Cerebellar cortex (tissue), 1 donor: ENCODE measurements at regions not wholly inside any gene's neighbourhood (a gene's known extent, or its start where the extent isn't known, plus 50 kb on each side); places are given as distances from the start of the nearest gene placed in this dataset.

Experiments
- DNase-seq: peaks from one replicate; pipeline ENCODE4 v3.0.0-alpha.2; 2015; ENCODE audit warnings: low spot score

- DNase-seq: no peak
Observed at GRCh38 chr15:77791941-77792340, 159.2 kb upstream of the LINGO1 start.

- DNase-seq: no peak
Observed at GRCh38 chr15:77790481-77790880, 157.8 kb upstream of the LINGO1 start.

GRCh38 chr15:77786956-77787355, 154.2 kb upstream of the LINGO1 start:
- no peak for DNase-seq

GRCh38 chr15:77786181-77786890, 153.6 kb upstream of the LINGO1 start:
- no peak for DNase-seq

GRCh38 chr15:77784361-77785292, 151.9 kb upstream of the LINGO1 start:
- DNase-seq: peak; percentile 50

- no peak for DNase-seq
Observed at GRCh38 chr15:77783636-77784035, 150.9 kb upstream of the LINGO1 start.

- no peak for DNase-seq
Observed at GRCh38 chr15:77782691-77783090, 150.0 kb upstream of the LINGO1 start.

- DNase-seq: no peak
Observed at GRCh38 chr15:77781946-77782240, 149.2 kb upstream of the LINGO1 start.

- no peak for DNase-seq
Observed at GRCh38 chr15:77781151-77781945, 148.6 kb upstream of the LINGO1 start.

GRCh38 chr15:77778802-77779201, 146.1 kb upstream of the LINGO1 start:
- no peak for DNase-seq

GRCh38 chr15:77775837-77776236, 143.1 kb upstream of the LINGO1 start:
- DNase-seq: no peak

GRCh38 chr15:77775373-77775772, 142.7 kb upstream of the LINGO1 start:
- DNase-seq: no peak

- no peak for DNase-seq
Observed at GRCh38 chr15:77774350-77774749, 141.6 kb upstream of the LINGO1 start.

- DNase-seq: no peak
Observed at GRCh38 chr15:77773903-77774302, 141.2 kb upstream of the LINGO1 start.

- no peak for DNase-seq
Observed at GRCh38 chr15:77772641-77773402, 140.1 kb upstream of the LINGO1 start.

GRCh38 chr15:77771616-77772015, 138.9 kb upstream of the LINGO1 start:
- no peak for DNase-seq

GRCh38 chr15:77769700-77770099, 137.0 kb upstream of the LINGO1 start:
- no peak for DNase-seq

GRCh38 chr15:77768521-77769078, 135.9 kb upstream of the LINGO1 start:
- no peak for DNase-seq

- no peak for DNase-seq
Observed at GRCh38 chr15:77768107-77768506, 135.4 kb upstream of the LINGO1 start.

- DNase-seq: no peak
Observed at GRCh38 chr15:77764095-77764494, 131.4 kb upstream of the LINGO1 start.

GRCh38 chr15:77762747-77763355, 130.1 kb upstream of the LINGO1 start:
- no peak for DNase-seq
